ENCODE measurements at regions not wholly inside any gene's neighbourhood (a gene's known extent, or its start where the extent isn't known, plus 50 kb on each side); places are given as distances from the start of the nearest gene placed in this dataset.

GRCh38 chr2:18132697-18133096 is 254.2 kb downstream of the KCNS3 start:
- DNase-seq (ENCODE audit: low read depth), result no peak

GRCh38 chr2:18131761-18132160 is 253.3 kb downstream of the KCNS3 start:
- DNase-seq (ENCODE audit: low read depth), result no peak

- DNase-seq (ENCODE audit: low read depth), result no peak
These were observed 250.9 kb downstream of the KCNS3 start for GRCh38 chr2:18129348-18129747.

- no peak for DNase-seq (ENCODE audit: low read depth)
These were observed 246.8 kb downstream of the KCNS3 start for GRCh38 chr2:18125303-18125702.

- DNase-seq (ENCODE audit: low read depth), result no peak
These were observed 245.8 kb downstream of the KCNS3 start for GRCh38 chr2:18124116-18124835.

- DNase-seq (ENCODE audit: low read depth), result no peak
These were observed 245.1 kb downstream of the KCNS3 start for GRCh38 chr2:18123577-18123976.

- no peak for DNase-seq (ENCODE audit: low read depth)
These were observed 244.7 kb downstream of the KCNS3 start for GRCh38 chr2:18123211-18123570.

- no peak for DNase-seq (ENCODE audit: low read depth)
These were observed 244.2 kb downstream of the KCNS3 start for GRCh38 chr2:18122544-18123210.

- DNase-seq (ENCODE audit: low read depth), result no peak
These were observed 241.4 kb downstream of the KCNS3 start for GRCh38 chr2:18119883-18120282.

GRCh38 chr2:18118703-18119102 is 240.2 kb downstream of the KCNS3 start:
- DNase-seq (ENCODE audit: low read depth), result no peak

- DNase-seq (ENCODE audit: low read depth), result no peak
These were observed 239.1 kb downstream of the KCNS3 start for GRCh38 chr2:18117592-18117991.

- no peak for DNase-seq (ENCODE audit: low read depth)
These were observed 231.8 kb downstream of the KCNS3 start for GRCh38 chr2:18110222-18110621.

- DNase-seq (ENCODE audit: low read depth), result no peak
These were observed 228.4 kb downstream of the KCNS3 start for GRCh38 chr2:18106841-18107240.

- DNase-seq (ENCODE audit: low read depth), result no peak
These were observed 227.5 kb downstream of the KCNS3 start for GRCh38 chr2:18105929-18106328.

- DNase-seq (ENCODE audit: low read depth), result no peak
These were observed 226.2 kb downstream of the KCNS3 start for GRCh38 chr2:18104595-18105224.

- DNase-seq (ENCODE audit: low read depth), result no peak
These were observed 218.5 kb downstream of the KCNS3 start for GRCh38 chr2:18096836-18097405.

- no peak for DNase-seq (ENCODE audit: low read depth)
These were observed 215.8 kb downstream of the KCNS3 start for GRCh38 chr2:18094277-18094676.

- DNase-seq (ENCODE audit: low read depth), result no peak
These were observed 214.7 kb downstream of the KCNS3 start for GRCh38 chr2:18093196-18093595.

GRCh38 chr2:18092760-18093159 is 214.3 kb downstream of the KCNS3 start:
- DNase-seq (ENCODE audit: low read depth), result no peak

GRCh38 chr2:18085593-18085992 is 207.1 kb downstream of the KCNS3 start:
- no peak for DNase-seq (ENCODE audit: low read depth)

- no peak for DNase-seq (ENCODE audit: low read depth)
These were observed 205.9 kb downstream of the KCNS3 start for GRCh38 chr2:18084376-18084775.

- DNase-seq (ENCODE audit: low read depth), result no peak
These were observed 205.3 kb downstream of the KCNS3 start for GRCh38 chr2:18083806-18084205.

GRCh38 chr2:18078216-18078615 is 199.7 kb downstream of the KCNS3 start:
- DNase-seq (ENCODE audit: low read depth), result no peak

All from activated gamma-delta T cell treated with anti-CD3 and anti-CD28 coated beads, Interleukin-2, amount 50 U/mL, for 16 hours (primary cell).